Omental fat pad (tissue), 3 donors: ENCODE measurements at regions not wholly inside any gene's neighbourhood (a gene's known extent, or its start where the extent isn't known, plus 50 kb on each side); places are given as distances from the start of the nearest gene placed in this dataset.

ENCODE experiments used
- ATAC-seq: fragments of 150-250 bp; one replicate; pipeline ENCODE4 v1.9.1; 2016; ENCODE audit warnings: mild to moderate bottlenecking, moderate library complexity; ENCODE audit not compliant: low FRiP score
- DNase-seq: peaks from one replicate; pipeline ENCODE4 v3.0.0-alpha.2; 2019; ENCODE audit warnings: low spot score
- TF ChIP-seq, protein P1 (sequence below), 3 donors: fragments of 450-650 bp; IDR thresholded peaks; one replicate each; pipeline ENCODE4 v1.5.1; 2016 to 2017; ENCODE audit warnings: antibody characterized with exemption in 3 of 3, mild to moderate bottlenecking in 3 of 3, moderate library complexity in 2 of 3

- DNase-seq, result no peak
- no peak for ATAC-seq
- TF ChIP-seq, protein P1, sequence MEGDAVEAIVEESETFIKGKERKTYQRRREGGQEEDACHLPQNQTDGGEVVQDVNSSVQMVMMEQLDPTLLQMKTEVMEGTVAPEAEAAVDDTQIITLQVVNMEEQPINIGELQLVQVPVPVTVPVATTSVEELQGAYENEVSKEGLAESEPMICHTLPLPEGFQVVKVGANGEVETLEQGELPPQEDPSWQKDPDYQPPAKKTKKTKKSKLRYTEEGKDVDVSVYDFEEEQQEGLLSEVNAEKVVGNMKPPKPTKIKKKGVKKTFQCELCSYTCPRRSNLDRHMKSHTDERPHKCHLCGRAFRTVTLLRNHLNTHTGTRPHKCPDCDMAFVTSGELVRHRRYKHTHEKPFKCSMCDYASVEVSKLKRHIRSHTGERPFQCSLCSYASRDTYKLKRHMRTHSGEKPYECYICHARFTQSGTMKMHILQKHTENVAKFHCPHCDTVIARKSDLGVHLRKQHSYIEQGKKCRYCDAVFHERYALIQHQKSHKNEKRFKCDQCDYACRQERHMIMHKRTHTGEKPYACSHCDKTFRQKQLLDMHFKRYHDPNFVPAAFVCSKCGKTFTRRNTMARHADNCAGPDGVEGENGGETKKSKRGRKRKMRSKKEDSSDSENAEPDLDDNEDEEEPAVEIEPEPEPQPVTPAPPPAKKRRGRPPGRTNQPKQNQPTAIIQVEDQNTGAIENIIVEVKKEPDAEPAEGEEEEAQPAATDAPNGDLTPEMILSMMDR (IDR thresholded peaks at IDR 0.05), result no peak
Observed at GRCh38 chr5:5065472-5065871, 74.7 kb upstream of the ADAMTS16 start.

- ATAC-seq (no peak), DNase-seq (no peak)
- TF ChIP-seq, protein P1 (IDR thresholded peaks at IDR 0.05), result no peak
Observed at GRCh38 chr5:5066276-5067186, 73.6 kb upstream of the ADAMTS16 start.

DNA sequence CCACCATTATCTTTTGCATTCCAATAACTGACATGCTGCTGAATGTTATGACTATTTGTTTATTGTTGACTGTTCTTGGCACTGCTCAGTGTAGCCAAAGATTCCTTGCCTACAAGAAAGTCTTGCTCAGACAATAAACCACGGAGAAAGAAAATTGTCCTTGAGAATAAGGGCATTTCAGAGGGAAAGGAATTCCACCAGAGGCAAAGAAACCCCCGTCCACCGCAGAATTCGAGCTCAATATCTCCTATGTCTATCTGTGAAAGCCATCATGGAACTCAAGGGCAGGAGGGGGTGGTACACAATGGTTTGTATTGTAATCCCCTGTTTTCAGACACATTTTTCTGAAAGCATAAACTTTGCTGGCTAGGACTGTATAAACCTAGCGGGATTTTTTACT lies 70.3 kb upstream of the ADAMTS16 start:
- DNase-seq (no peak), ATAC-seq (no peak)
- TF ChIP-seq, protein P1 (IDR thresholded peaks at IDR 0.05), result no peak

GRCh38 chr5:5071554-5071953 lies 68.6 kb upstream of the ADAMTS16 start:
- TF ChIP-seq, protein P1 (IDR thresholded peaks at IDR 0.05), result no peak
- ATAC-seq, result no peak
- DNase-seq, result no peak

- DNase-seq, result no peak
- no peak for ATAC-seq
- TF ChIP-seq, protein P1 (IDR thresholded peaks at IDR 0.05), result no peak
Observed at GRCh38 chr5:5077236-5077635, 62.9 kb upstream of the ADAMTS16 start.

DNA sequence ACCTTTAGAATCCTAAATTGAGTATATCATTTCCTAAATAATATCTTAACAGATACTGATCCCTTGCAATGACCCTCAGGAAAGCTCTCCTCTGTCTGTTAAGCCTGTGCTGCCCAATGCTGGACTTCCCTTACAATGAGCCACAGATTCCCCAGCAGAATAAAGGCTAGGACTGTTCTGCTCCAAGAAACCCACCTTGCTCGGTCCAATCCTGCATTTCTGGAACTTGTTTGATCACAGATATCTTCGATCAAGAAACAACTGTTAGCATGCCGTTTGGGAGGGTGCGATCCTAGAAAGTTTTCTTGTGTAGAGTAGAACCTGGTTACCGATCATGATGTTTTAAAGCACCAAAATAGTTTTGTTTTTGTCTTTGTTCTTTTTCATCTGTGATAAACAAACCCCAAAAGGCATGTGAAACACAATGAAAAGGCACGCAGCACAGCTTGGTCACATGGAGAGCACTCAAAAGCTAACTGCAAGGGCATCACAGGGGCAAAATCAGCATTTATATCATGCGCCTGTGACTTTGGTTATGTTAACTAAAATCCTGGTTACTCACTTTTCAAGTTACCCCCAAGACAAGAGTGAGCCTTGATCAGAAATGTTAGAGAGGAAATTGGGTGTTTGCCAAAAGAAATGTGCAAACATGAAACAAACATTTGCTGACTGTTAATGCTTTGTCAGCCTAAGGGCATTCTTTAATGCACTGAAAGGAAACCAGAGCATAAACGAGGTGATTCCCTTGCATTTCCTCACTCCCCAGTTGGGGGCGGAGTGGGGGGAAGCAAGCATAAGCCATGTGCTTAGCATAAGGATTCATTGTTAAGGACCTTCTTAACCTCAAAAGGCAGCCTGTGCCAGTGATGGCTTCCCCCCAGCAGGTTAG lies 61.9 kb upstream of the ADAMTS16 start:
- DNase-seq (no peak), ATAC-seq (no peak)
- TF ChIP-seq, protein P1 (IDR thresholded peaks at IDR 0.05), result no peak
